RWPE2 (cell line): ENCODE measurements at regions not wholly inside any gene's neighbourhood (a gene's known extent, or its start where the extent isn't known, plus 50 kb on each side); places are given as distances from the start of the nearest gene placed in this dataset.

Experiments used
- ATAC-seq: fragments of 200-7000 bp; cut with Tn5 transposase; 3 replicates; pipeline ENCODE4 v1.9.1; 2021; ENCODE audit warnings: low read depth
- DNase-seq: peaks from one replicate; pipeline ENCODE4 v3.0.0-alpha.2; 2020; ENCODE audit warnings: low spot score
- H3K27ac ChIP-seq: fragments of 450-650 bp; 2 replicates; pipeline ENCODE4 v1.5.1; 2017; ENCODE audit warnings: mild to moderate bottlenecking; ENCODE audit not compliant: poor library complexity, severe bottlenecking
- H3K27me3 ChIP-seq: fragments of 250-450 bp; sonication (Bioruptor Pico); 2 replicates; pipeline ENCODE4 v1.5.1; 2021; ENCODE audit warnings: mild to moderate bottlenecking, moderate library complexity; ENCODE audit not compliant: insufficient read depth, poor library complexity, severe bottlenecking
- H3K36me3 ChIP-seq: fragments of 250-450 bp; sonication (Bioruptor Pico); 2 replicates; pipeline ENCODE4 v1.5.1; 2020; ENCODE audit warnings: low read depth, mild to moderate bottlenecking, moderate library complexity
- H3K4me1 ChIP-seq: fragments of 250-450 bp; sonication (Bioruptor Pico); 2 replicates; pipeline ENCODE4 v1.5.1; 2021; ENCODE audit warnings: mild to moderate bottlenecking, moderate library complexity; ENCODE audit not compliant: insufficient read depth, poor library complexity, severe bottlenecking
- H3K4me3 ChIP-seq: fragments of 250-450 bp; sonication (Bioruptor Pico); 2 replicates; pipeline ENCODE4 v1.5.1; 2021; ENCODE audit warnings: mild to moderate bottlenecking, moderate library complexity; ENCODE audit not compliant: severe bottlenecking
- H3K9me3 ChIP-seq: fragments of 250-450 bp; sonication (Bioruptor Pico); 2 replicates; pipeline ENCODE4 v1.5.1; 2021; ENCODE audit warnings: mild to moderate bottlenecking, moderate library complexity; ENCODE audit not compliant: severe bottlenecking
- TF ChIP-seq, protein P1 (sequence below): fragments of 450-650 bp; IDR thresholded peaks from one replicate; pipeline ENCODE4 v1.5.1; 2017; ENCODE audit warnings: mild to moderate bottlenecking, moderate library complexity; ENCODE audit not compliant: poor library complexity, severe bottlenecking

DNA sequence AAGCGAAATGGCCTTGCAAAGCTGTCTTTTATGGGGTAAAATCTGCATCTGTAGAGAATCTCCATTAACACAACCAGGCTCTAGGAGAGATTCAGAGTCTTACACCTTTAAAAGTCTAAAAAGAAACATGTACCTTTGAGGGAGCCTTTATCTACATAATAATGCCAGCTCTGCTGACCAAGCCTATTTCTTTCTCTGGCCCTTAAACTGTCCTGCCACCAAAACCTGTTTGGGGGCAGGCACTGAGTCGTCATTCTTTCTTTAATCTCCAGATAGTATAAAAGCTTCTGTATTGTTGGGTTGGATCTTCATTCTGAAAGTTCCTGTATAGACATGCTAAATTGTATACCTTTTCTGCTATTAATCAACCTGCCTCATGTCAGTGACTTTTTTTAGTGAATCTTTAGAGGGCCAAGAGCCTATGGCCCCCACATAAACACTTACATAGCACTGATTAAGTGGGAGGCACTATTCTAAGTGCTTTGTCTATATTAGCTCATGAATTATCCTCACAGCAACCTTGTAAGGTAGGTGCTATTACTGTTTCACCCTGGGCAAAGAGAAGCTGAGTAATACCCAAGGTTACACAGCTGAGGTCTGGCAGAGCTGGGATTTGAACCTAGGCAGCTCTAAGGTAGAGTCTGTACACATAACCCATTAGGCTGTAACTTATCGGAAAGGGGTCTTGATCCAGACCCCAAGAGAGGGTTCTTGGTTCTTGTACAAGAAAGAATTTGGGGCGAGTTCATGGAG is 232.3 kb upstream of the DTNBP1 start:
- DNase-seq (no peak), ATAC-seq (no peak)
- H3K27ac ChIP-seq = no peak overlapping the region

DNA sequence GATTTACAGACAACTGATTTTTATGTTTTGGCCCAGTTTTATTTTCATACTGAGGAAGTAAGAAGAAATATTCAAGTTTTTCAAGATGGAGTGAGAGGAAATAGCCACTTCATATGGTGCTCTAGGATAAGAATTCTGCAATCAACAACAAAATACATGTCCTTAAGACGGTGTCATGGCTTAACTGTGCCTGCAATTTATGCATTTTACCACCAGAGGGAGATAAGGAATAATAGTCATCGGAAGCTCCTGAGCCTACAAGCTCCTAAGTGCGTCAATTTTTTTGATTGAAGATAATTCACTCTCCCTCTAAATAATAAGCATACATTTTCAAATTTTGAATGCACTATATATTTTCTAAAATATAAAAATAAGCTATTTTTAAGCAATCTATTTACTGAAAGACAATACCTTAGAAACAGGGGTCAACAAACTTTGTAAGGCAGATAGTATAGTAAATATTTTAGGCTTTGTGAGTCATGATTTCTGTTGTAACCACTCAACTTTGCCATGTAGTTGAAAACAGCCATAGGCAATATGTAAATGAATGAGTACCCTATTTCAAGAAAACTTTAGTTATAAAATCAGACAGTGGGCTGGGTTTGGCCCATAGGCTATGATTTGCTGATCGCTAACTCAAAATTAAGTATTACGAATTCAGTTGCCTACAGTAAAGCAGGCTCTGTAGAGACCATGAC is 230.9 kb upstream of the DTNBP1 start:
- Histone ChIP-seq H3K9me3 (peaks cover 5% of the 10 kb centered on the region), H3K36me3 (no peaks in the 10 kb centered on the region), H3K27ac (no peak overlapping the region), H3K4me3 (no peak overlapping the region), H3K27me3 (no peaks in the 10 kb centered on the region), H3K4me1 (no peaks in the 10 kb centered on the region)
- no peak for ATAC-seq
- TF ChIP-seq, protein P1, sequence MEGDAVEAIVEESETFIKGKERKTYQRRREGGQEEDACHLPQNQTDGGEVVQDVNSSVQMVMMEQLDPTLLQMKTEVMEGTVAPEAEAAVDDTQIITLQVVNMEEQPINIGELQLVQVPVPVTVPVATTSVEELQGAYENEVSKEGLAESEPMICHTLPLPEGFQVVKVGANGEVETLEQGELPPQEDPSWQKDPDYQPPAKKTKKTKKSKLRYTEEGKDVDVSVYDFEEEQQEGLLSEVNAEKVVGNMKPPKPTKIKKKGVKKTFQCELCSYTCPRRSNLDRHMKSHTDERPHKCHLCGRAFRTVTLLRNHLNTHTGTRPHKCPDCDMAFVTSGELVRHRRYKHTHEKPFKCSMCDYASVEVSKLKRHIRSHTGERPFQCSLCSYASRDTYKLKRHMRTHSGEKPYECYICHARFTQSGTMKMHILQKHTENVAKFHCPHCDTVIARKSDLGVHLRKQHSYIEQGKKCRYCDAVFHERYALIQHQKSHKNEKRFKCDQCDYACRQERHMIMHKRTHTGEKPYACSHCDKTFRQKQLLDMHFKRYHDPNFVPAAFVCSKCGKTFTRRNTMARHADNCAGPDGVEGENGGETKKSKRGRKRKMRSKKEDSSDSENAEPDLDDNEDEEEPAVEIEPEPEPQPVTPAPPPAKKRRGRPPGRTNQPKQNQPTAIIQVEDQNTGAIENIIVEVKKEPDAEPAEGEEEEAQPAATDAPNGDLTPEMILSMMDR = peak; percentile 27
- no peak for DNase-seq

More for the DNA sequence above, 232.3 kb upstream of the DTNBP1 start:
- Histone ChIP-seq H3K9me3 (peaks cover 5% of the 10 kb centered on the region), H3K36me3 (no peaks in the 10 kb centered on the region), H3K4me3 (no peak overlapping the region), H3K27me3 (no peaks in the 10 kb centered on the region), H3K4me1 (no peaks in the 10 kb centered on the region)
- TF ChIP-seq, protein P1 = no peak

DNA sequence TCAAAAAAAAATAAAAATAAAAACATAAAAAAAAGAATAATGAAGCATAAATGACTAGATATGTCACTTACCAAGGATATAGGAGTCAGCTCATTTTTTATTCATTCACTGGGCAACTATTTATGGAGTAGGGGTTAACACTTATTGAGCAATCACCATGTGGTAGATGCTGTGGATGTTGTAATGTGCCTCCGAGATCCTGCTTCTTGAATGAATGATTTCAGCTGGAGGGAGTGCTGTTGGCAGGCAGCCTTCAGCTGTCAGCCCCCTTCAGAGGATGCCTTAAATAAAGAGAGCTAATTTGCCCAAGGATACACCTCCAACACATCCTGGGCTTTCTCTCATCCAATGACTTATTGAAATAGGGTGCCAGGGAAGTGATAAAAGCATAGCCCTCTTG is 229.5 kb upstream of the DTNBP1 start:
- no peaks in the 10 kb centered on the region for H3K4me1 ChIP-seq
- no peak overlapping the region for H3K27ac ChIP-seq
- ATAC-seq = no peak
- no peak overlapping the region for H3K4me3 ChIP-seq
- H3K27me3 ChIP-seq = no peaks in the 10 kb centered on the region
- no peak for DNase-seq
- H3K36me3 ChIP-seq = no peaks in the 10 kb centered on the region
- H3K9me3 ChIP-seq = peaks cover 5% of the 10 kb centered on the region
- TF ChIP-seq, protein P1 = no peak

DNA sequence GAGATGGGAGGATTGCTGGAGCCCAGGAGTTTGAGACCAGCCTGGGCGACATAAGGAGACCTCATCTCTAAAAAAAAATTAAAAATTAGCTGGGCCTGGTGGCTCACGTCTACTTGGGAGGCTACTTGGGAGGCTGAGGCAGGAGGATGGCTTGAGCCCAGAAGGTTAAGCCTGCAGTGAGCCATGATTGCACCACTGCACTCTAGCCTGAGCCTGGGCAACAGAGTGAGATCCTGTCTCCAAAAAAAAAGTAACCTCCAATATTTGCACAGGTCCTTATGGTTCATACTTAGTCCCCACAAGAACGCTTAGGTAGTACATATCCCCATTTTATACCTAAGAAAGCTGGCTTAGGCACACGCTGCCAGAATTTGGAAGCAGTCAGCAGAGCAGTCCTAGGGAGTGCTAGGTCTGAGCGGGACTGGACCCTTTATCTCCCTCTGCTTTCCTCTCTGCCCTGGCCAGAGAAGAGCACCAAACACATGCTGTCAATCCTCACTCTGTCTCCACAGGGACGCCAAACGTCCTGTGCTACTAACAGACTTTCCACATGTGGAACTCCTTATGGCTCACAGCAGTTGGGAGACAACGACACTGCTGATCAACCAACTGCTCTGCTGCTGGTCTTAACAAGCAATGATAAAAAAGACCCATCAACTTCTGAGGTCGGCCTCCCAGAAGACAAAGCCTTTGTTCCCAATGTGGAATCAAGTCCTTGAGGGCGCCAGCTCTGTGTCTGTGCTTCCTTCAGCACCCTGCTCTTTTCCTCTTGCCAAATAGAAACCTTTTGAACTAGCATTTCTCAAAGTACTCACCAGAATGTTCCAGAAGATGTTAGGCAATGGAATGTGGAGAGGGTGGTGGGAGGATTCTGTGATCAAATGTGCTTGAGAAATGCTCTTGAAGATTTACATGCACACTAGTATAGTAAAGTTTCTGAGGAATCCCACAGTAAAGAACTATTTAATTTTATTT is 226.3 kb upstream of the DTNBP1 start:
- DNase-seq = no peak
- Histone ChIP-seq H3K9me3 (peaks cover 5% of the 10 kb centered on the region), H3K27me3 (no peaks in the 10 kb centered on the region), H3K4me3 (no peak overlapping the region), H3K36me3 (no peaks in the 10 kb centered on the region), H3K4me1 (no peaks in the 10 kb centered on the region), H3K27ac (no peak overlapping the region)
- TF ChIP-seq, protein P1 = no peak
- ATAC-seq = no peak
